Endothelial cell of umbilical vein (primary cell): ENCODE measurements at regions not wholly inside any gene's neighbourhood (a gene's known extent, or its start where the extent isn't known, plus 50 kb on each side); places are given as distances from the start of the nearest gene placed in this dataset.
A peak's percentile ranks its signal among the peaks of the same experiment; 100 is the strongest.

Experiments used
- BruUV-seq: library from RNA; stranded (reverse); fragments of 400-500 nt; replicated peaks from 2 replicates; lab custom pipeline; 2021; lab: Mats Ljungman, UMichigan
- CTCF ChIA-PET: fragments of 300-600, 350-600 bp; sonication (Branson Sonifier 250); formaldehyde crosslinking; loops from one replicate; lab custom pipeline; 2021; ENCODE audit warnings: antibody characterized with exemption, inconsistent platforms; lab: Charles Lee
- POLR2A ChIA-PET: fragments of 300-600, 350-600 bp; sonication (Branson Sonifier 250); formaldehyde crosslinking; loops from one replicate; lab custom pipeline; 2021; ENCODE audit warnings: antibody characterized with exemption, inconsistent platforms; lab: Charles Lee
- DNase-seq: peaks from one replicate; pipeline ENCODE4 v3.0.0-alpha.2; 2011; ENCODE audit warnings: low read depth, low spot score
- FAIRE-seq: peaks from 2 replicates; lab custom pipeline; 2011; peaks lifted over from hg19 to GRCh38; lab: Jason Lieb, UNC
- H2AFZ ChIP-seq: 2 replicates; pipeline ENCODE4 v1.6.0; 2012; ENCODE audit warnings: low read depth, low read length, control low read depth, inconsistent platforms
- H3K27ac ChIP-seq: 2 replicates; pipeline ENCODE4 v1.5.1; 2011; ENCODE audit warnings: low read depth, mild to moderate bottlenecking, control low read depth, low read length, moderate library complexity; ENCODE audit not compliant: insufficient read depth
- H3K27me3 ChIP-seq, 2 experiments: 2 replicates each; pipeline versions ENCODE4 v1.6.0 to v1.6.1; 2011; ENCODE audit warnings: low read length in 2 of 2, mixed read lengths in 1 of 2; ENCODE audit not compliant: control insufficient read depth in 2 of 2, insufficient read depth in 2 of 2
- H3K36me3 ChIP-seq, 2 experiments: 2 replicates in 1 of 2; 3 replicates in 1 of 2; pipeline ENCODE4 v1.5.1; 2011; ENCODE audit warnings: low read length in 2 of 2, mild to moderate bottlenecking in 1 of 2, moderate library complexity in 1 of 2; ENCODE audit not compliant: control insufficient read depth in 2 of 2, insufficient read depth in 2 of 2; ENCODE audit errors: extremely low read depth in 1 of 2
- H3K4me1 ChIP-seq: 3 replicates; pipeline ENCODE4 v1.5.1; 2011; ENCODE audit warnings: mild to moderate bottlenecking, low read length; ENCODE audit not compliant: control insufficient read depth, insufficient read depth; ENCODE audit errors: extremely low read depth
- H3K4me2 ChIP-seq: 2 replicates; pipeline ENCODE4 v1.6.1; 2011; ENCODE audit warnings: low read length, control low read depth, mixed read lengths; ENCODE audit not compliant: insufficient read depth
- H3K4me3 ChIP-seq, 3 experiments: fragments of 200-600 bp in 1 of 3; sonication (generic), shearing (Covaris generic) in 1 of 3; replicated peaks in 1 of 3; 2 replicates each; pipeline ENCODE4 v1.5.1; 2011 to 2016; ENCODE audit warnings: control low read depth in 3 of 3, low read length in 3 of 3, mild to moderate bottlenecking in 2 of 3, inconsistent platforms in 1 of 3, low read depth in 1 of 3, moderate library complexity in 1 of 3; ENCODE audit not compliant: insufficient read depth in 1 of 3
- H3K79me2 ChIP-seq: 2 replicates; pipeline ENCODE4 v1.6.0; 2012; ENCODE audit warnings: low read length, inconsistent platforms; ENCODE audit not compliant: control insufficient read depth, insufficient read depth
- H3K9ac ChIP-seq: replicated peaks from 2 replicates; pipeline ENCODE3; 2011; ENCODE audit warnings: low read length, control low read depth; ENCODE audit not compliant: insufficient read depth; ENCODE audit errors: extremely low read depth
- H3K9me1 ChIP-seq: replicated peaks from 3 replicates; pipeline ENCODE4 v1.6.0; 2011; ENCODE audit warnings: mild to moderate bottlenecking, low read length; ENCODE audit not compliant: control insufficient read depth, insufficient read depth; ENCODE audit errors: extremely low read depth
- H3K9me3 ChIP-seq: replicated peaks from 2 replicates; pipeline ENCODE4 v1.5.1; 2012; ENCODE audit warnings: low read length, inconsistent platforms; ENCODE audit not compliant: control insufficient read depth, insufficient read depth
- H4K20me1 ChIP-seq: replicated peaks from 2 replicates; pipeline ENCODE3; 2011; ENCODE audit warnings: mild to moderate bottlenecking, low read length; ENCODE audit not compliant: control insufficient read depth, insufficient read depth; ENCODE audit errors: extremely low read depth
- EZH2 ChIP-seq: IDR thresholded peaks from 2 replicates; pipeline ENCODE4 v1.6.1; 2012; ENCODE audit warnings: borderline replicate concordance, low read depth, mild to moderate bottlenecking, moderate library complexity, low read length, inconsistent platforms; ENCODE audit not compliant: severe bottlenecking
- FOS ChIP-seq: IDR thresholded peaks from 2 replicates; pipeline ENCODE4 v1.6.1; 2011; ENCODE audit warnings: mild to moderate bottlenecking, low read length, moderate library complexity, borderline replicate concordance; ENCODE audit not compliant: insufficient read depth
- GATA2 ChIP-seq: IDR thresholded peaks from 2 replicates; pipeline ENCODE4 v1.7.0; 2011; ENCODE audit warnings: low read depth, mild to moderate bottlenecking, moderate library complexity, mixed read lengths, low read length; ENCODE audit not compliant: insufficient read length, insufficient read depth
- JUN ChIP-seq: IDR thresholded peaks from 2 replicates; pipeline ENCODE4 v1.6.1; 2011; ENCODE audit warnings: borderline replicate concordance, low read depth; ENCODE audit not compliant: insufficient read length, insufficient read depth
- MYC ChIP-seq: IDR thresholded peaks from one replicate; pipeline ENCODE4 v1.6.1; 2011; ENCODE audit warnings: mild to moderate bottlenecking, low read depth, low read length
- POLR2A ChIP-seq: IDR thresholded peaks from 2 replicates; pipeline ENCODE4 v1.6.1; 2012; ENCODE audit warnings: low read depth, mild to moderate bottlenecking, control low read depth, low read length
- POLR2AphosphoS5 ChIP-seq: IDR thresholded peaks from 2 replicates; pipeline ENCODE4 v1.6.1; 2012; ENCODE audit warnings: low read depth, mild to moderate bottlenecking, control low read depth, low read length, moderate library complexity; ENCODE audit not compliant: insufficient read depth
- dilution Hi-C: fragments of 300-500 bp; cut with MboI; formaldehyde crosslinking; loops from one replicate; pipeline ENCODE4 v1.15.0; 2019; ENCODE audit warnings: low sequenced_read_pairs; ENCODE audit not compliant: extremely low pct_ligation_motif_present
- intact Hi-C: fragments of 100-400 bp; cut with micrococcal nuclease; formaldehyde crosslinking; loops from one replicate; pipeline ENCODE4 v1.10.0; 2022
- TF ChIP-seq, protein P1 (sequence below), 2 donors: IDR thresholded peaks; 1 replicate in 1 of 2; 2 replicates in 1 of 2; pipeline ENCODE4 v1.5.1; 2011; ENCODE audit warnings: low read length in 2 of 2, mild to moderate bottlenecking in 2 of 2, moderate library complexity in 2 of 2, control low read depth in 1 of 2, inconsistent platforms in 1 of 2, low read depth in 1 of 2; ENCODE audit not compliant: insufficient read depth in 1 of 2; ENCODE audit errors: extremely low read depth in 1 of 2
- TF ChIP-seq, protein P2 (sequence below): IDR thresholded peaks from 2 replicates; pipeline ENCODE4 v1.6.1; 2011; ENCODE audit not compliant: insufficient read depth, insufficient read length

DNA sequence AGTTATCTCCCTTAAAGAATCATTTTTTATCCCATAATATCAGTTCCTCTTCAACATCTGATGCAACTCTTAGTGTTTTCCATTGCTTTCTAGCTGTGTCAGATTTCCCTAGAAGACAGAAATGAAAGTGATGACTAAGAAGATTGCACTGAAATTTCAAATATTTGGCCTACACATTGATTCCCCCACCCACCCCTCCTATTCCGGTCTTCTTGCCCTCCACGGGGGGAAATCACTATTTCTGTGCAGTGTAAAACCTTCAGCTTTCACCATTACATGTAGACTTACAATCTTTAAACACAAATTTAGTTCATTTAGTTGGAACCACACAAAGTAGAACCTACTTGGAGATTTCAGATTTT, 63.7 kb upstream of the IL6 start:
- ChIA-PET POLR2A (interaction anchor here (0.6 to 1.7 kb wide), 2 partner anchors 11 to 23 kb away, joined by 4 to 6 read pairs; no protein-coding TSS in a partner anchor), CTCF (interaction anchor here (1.0 to 1.7 kb wide), 5 partner anchors 12 to 101 kb away, joined by 3 to 4 read pairs (median 3); partner anchors contain the start of gene IL6)
- Histone ChIP-seq H3K36me3 (no peaks in the 10 kb centered on the region), H3K4me2 (peak overlapping the region; percentile 64), H3K79me2 (no peaks in the 10 kb centered on the region), H4K20me1 (no peaks in the 10 kb centered on the region), H3K27ac (peak overlapping the region; percentile 77), H3K9me3 (no peaks in the 10 kb centered on the region), H3K9ac (peak overlapping the region; percentile 50), H2AFZ (peak overlapping the region; percentile 44), H3K9me1 (no peaks in the 10 kb centered on the region), H3K4me3 (no peak overlapping the region), H3K27me3 (no peaks in the 10 kb centered on the region), H3K4me1 (peaks cover 49% of the 10 kb centered on the region)
- no peak for TF ChIP-seq POLR2AphosphoS5
- TF ChIP-seq FOS, result peak; percentile 40
- BruUV-seq, result TSS peak; percentile 39
- dilution Hi-C loops (no loop called here), intact Hi-C loops (loop anchor here (1.0 to 10.0 kb wide), 2 partner anchors 102 to 219 kb away; no protein-coding TSS in a partner anchor)
- DNase-seq (peak; percentile 70), FAIRE-seq (peak; percentile 80)

DNA sequence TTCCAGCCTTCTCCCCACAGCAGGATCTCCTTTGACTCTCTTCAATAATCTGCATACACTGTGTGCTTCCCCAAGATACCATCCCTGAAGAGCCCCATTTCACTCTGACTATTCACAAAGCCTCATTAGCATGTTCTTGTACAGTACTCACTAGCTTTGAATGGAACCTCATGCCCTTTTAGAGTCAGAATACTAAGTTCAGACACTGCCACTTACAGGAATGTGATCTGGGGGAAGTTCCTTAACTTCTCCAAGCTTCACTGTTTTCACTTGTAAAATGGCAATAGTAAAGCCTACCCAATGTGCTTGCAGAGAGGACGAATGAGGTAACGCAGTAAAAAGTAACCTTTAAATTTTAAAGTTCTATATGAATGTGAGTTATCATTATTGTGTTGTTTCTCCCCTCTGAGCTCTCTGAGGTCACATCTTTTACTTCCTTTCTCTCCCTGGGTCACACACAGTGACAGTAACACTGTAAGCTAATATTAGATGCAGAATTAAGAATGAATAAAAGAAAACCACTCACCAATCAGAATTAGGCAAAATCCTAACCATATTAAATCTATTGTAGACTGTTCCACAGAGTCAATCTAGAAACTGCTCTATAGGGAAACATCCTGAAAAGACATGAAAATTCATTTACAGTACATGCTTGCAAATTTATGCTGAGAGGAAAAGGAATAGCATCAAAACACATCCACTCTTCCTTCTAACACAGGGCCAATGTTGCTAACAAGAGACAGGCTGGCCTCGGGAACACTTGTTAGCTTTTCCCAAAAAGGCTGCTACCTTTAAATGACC, 64.2 kb upstream of the IL6 start:
- H3K4me1 ChIP-seq, result peaks cover 43% of the 10 kb centered on the region
- H2AFZ ChIP-seq, result peak overlapping the region; percentile 44
- TF ChIP-seq FOS (no peak), POLR2AphosphoS5 (no peak), GATA2 (no peak), EZH2 (no peak), MYC (no peak), JUN (no peak), POLR2A (no peak)
- TF ChIP-seq, protein P1, sequence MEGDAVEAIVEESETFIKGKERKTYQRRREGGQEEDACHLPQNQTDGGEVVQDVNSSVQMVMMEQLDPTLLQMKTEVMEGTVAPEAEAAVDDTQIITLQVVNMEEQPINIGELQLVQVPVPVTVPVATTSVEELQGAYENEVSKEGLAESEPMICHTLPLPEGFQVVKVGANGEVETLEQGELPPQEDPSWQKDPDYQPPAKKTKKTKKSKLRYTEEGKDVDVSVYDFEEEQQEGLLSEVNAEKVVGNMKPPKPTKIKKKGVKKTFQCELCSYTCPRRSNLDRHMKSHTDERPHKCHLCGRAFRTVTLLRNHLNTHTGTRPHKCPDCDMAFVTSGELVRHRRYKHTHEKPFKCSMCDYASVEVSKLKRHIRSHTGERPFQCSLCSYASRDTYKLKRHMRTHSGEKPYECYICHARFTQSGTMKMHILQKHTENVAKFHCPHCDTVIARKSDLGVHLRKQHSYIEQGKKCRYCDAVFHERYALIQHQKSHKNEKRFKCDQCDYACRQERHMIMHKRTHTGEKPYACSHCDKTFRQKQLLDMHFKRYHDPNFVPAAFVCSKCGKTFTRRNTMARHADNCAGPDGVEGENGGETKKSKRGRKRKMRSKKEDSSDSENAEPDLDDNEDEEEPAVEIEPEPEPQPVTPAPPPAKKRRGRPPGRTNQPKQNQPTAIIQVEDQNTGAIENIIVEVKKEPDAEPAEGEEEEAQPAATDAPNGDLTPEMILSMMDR (IDR thresholded peaks at IDR 0.05; ENCODE audit: extremely low read depth in 1 of 2, insufficient read depth in 1 of 2, low read depth in 1 of 2, low read length in 2 of 2), result no peak
- TF ChIP-seq, protein P2, sequence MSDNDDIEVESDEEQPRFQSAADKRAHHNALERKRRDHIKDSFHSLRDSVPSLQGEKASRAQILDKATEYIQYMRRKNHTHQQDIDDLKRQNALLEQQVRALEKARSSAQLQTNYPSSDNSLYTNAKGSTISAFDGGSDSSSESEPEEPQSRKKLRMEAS, result no peak
- H4K20me1 ChIP-seq, result no peaks in the 10 kb centered on the region
- ChIA-PET CTCF (interaction anchor here (1.0 to 1.7 kb wide), 5 partner anchors 13 to 101 kb away, joined by 3 to 4 read pairs (median 3); partner anchors contain the start of gene IL6), POLR2A (interaction anchor here (0.6 to 1.7 kb wide), 2 partner anchors 11 to 23 kb away, joined by 4 to 6 read pairs; no protein-coding TSS in a partner anchor)
- BruUV-seq, result no TSS peak
- H3K36me3 ChIP-seq, result no peaks in the 10 kb centered on the region
- H3K27me3 ChIP-seq, result no peaks in the 10 kb centered on the region
- H3K4me3 ChIP-seq, result no peak overlapping the region
- H3K79me2 ChIP-seq, result no peaks in the 10 kb centered on the region
- H3K4me2 ChIP-seq, result peak overlapping the region; percentile 64
- dilution Hi-C loops (no loop called here), intact Hi-C loops (loop anchor here (1.0 to 10.0 kb wide), 2 partner anchors 101 to 218 kb away; no protein-coding TSS in a partner anchor)
- peak overlapping the region; percentile 50 for H3K9ac ChIP-seq
- H3K9me3 ChIP-seq, result no peaks in the 10 kb centered on the region
- H3K27ac ChIP-seq, result peak overlapping the region; percentile 77
- no peaks in the 10 kb centered on the region for H3K9me1 ChIP-seq
- DNase-seq (peak; percentile 16), FAIRE-seq (peak; percentile 74)
